HG03354 (cell line): ENCODE measurements at regions not wholly inside any gene's neighbourhood (a gene's known extent, or its start where the extent isn't known, plus 50 kb on each side); places are given as distances from the start of the nearest gene placed in this dataset.

Source experiments
- ATAC-seq: cut with Tn5 transposase; IDR thresholded peaks from one replicate; pipeline ENCODE4 v1.9.1; 2021; ENCODE audit warnings: mild to moderate bottlenecking; ENCODE audit not compliant: unreplicated experiment, poor library complexity, severe bottlenecking

DNA sequence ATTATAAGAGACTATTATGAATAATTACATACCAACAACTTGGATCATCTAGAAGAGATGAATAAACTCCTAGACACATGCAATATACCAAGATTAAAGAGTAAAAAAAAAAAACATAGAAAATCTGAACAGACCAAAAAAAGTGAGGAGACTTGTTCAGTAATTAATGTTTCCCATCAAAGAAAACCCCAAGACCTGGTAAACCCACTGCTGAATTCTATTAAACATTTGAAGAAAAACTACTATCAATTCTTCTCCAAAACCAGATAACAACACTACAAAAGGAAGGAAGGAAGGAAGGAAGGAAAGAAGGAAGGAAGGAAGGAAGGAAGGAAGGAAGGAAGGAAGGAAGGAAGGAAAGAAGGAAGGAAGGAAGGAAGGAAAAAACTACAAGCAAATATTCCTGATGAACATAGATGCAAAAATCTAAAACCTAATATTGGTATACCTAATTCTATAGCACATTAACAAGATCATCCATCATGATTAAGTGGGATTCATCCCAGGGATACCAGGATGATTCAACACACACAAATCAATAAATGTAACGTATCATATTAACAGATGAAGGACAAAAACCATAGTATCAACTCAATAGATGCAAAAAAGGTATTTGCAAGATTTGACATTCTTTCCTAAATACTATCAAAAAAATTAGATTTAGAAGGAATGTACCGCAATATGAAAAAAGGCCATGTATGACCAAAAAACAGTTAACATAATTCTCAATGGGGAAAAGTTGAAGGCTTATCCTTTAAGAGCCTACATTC lies 445.5 kb downstream of the KCNH5 start:
- ATAC-seq: no peak

DNA sequence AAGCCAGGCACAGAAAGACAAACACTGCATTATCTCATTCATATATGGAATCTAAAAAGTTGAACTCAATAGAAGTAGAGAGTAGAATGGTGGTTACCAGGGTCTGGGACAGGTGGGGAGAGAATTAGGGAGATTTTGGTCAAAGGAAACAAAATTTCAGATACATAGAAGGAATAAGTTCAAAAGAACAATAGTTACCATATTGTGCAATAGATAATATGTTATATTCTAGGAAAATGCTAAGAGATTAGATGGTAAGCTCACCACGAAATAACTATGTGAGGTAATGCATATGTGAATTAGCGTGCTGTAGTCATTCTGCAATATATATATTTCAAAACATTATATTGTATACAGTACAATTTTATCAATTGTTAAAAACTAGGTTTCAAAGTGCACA lies 442.5 kb downstream of the KCNH5 start:
- ATAC-seq: no peak

DNA sequence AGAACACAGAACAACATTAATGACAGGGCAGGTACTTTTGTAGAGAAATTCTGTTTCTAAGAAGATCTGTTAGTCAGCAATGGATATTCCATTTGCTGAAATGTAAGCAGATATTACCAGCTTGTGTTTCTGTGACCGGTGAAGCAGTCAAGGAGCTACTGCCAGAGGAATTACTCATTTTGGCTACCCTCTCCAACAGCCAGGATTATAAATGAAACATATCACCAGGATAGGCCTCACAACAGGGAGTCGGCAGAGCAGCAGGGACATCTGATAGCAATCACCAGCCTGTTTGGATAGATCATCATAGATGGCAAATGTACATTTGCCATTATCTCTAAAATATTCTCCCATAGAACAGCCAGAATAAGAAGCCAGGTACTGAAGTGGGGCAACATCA lies 440.7 kb downstream of the KCNH5 start:
- no peak for ATAC-seq

DNA sequence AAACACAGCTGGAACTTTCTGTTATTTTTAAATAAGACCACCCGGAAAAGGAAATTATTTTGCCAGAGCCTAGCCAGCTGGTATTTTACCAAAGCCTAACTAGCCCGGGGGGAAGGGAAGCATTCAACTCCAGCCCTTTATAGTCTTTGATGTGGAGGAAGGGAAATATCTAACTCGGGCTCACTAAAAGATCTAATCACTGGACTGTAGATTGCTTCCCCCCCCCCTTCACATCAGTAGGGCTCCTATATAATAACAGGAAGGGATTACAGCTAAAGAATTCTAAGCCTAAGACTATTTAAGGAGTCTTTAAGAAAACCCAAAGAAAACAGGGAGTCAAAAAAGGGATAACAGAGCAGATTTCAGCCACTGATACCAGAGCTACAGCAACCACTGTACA lies 431.1 kb downstream of the KCNH5 start:
- no peak for ATAC-seq

DNA sequence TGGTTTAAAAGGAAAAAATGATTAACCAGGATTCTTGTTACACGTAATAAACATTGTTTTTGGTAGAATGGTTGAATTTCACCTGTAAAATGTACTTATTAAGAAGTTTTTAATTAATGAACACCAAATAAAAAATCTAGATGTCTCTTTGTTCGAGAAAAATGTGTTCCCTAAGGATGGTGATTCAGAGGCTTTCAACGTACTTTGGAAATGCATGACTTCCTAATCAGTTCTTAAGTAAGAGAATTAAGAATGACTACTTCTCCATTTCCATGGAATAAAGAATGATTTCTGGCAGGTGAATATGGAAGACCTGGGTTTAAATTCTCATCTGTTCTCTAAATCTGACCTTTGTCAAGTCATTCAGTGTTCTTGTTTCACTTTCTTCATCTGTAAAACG lies 428.6 kb downstream of the KCNH5 start:
- ATAC-seq: no peak

DNA sequence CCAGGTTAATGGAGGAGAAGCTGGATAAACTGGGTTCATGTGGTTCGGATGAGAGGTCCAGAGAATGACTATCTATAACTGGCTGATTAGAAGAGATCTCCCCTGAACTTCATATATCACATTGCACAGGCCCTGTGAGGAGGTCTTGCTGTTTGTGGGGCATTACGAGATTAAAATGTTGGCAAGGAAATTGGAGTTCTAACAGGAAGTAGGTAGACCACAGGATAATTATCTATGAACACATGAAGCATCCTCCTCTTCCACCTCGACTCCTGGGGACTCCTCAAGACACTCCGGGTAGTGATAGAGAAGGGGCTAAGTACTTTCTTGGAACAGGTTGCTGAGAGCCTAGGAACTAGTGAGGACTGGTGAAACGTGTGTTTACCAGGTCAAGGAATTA lies 418.8 kb downstream of the KCNH5 start:
- ATAC-seq: no peak

DNA sequence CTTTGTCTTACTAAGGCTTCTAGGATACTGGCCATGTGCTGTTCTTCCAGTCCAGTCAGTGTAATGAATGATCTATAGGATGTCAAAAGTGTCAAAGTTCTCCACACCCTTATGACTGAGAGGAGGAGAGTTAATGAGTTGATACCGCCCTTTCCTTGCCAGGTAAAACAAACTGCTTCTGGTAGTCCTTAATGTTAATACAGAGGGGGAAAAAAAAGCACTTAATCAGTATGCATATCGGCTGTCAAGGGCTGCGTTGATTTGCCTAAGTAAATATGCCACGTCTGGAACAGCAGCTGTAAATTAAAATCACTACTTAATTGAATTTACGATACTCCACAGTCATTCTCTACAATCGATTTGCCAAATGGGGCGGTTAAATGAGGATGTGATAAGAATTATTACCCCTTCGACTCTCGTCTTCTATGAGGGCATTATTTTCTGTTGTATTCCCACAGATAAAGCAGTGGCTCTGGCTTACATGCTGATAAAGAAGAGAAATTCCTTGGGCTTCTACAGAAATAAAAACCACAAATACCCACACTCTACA lies 416.0 kb downstream of the KCNH5 start:
- no peak for ATAC-seq

DNA sequence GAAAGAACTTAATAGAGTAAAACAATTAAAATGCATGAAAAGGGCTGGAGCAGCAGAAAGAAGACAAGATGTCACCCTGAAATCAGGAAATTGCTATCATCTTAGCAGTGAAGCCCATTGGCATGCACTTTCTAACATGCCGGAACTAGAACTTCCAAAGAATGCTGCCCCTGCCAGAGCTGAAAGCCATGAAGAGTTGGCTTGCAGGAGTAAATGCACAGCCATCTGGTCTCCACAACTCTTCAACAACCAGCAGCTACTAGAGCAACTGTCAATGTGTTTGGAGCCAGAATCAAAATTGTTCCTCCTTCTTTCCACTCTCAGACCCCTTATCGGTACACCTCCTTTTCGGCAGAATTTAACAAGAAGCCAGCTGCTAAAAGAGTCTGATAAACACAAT lies 414.1 kb downstream of the KCNH5 start:
- ATAC-seq: no peak

DNA sequence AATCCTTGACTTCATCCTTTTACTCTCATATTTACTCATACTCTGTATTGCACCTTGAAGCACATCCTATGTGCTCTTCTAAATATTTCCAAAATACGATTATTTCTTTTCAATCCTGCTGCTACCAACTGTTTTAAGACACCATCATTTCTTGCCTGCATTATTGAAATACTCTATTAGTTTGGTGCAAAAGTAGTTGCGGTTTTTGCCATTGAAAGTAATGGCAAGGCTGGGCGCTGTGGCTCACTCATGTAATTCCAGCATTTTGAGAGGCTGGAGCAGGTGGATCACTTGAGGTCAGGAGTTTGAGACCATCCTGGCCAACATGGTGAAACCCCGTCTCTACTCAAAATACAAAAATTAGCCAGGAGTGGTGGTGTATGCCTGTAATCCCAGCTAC lies 412.5 kb downstream of the KCNH5 start:
- no peak for ATAC-seq

DNA sequence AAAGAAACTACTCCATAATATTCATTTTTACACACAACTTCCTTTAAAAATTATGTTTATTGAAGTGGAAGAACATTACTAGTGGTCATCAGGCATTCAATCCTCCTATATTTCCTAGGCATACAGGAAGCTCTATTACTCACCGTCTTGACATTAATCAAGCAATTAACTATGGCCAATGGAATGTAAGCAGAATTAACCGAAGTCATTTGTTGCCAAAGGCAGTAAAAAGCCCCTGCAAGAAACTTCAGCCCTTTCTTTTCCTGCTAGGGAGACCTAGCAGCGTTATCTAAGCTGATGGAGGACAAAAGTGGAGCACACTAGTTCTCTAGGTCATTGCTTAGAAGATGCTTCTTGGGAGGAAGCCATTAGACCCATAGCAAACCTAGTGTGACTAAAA lies 399.6 kb downstream of the KCNH5 start:
- ATAC-seq: no peak
